Adrenal gland (tissue), 5 donors: ENCODE measurements at regions not wholly inside any gene's neighbourhood (a gene's known extent, or its start where the extent isn't known, plus 50 kb on each side); places are given as distances from the start of the nearest gene placed in this dataset.

Experiments
- CTCF ChIP-seq, 6 experiments: fragments of 450-650 bp in 4 of 6; fragments of 200-600 bp in 2 of 6; sonication (generic) in 1 of 6; IDR thresholded peaks; 1 replicate in 5 of 6; 2 replicates in 1 of 6; pipeline versions ENCODE4 v1.5.1 to v1.8.0; 2016 to 2021; ENCODE audit warnings: antibody characterized with exemption in 6 of 6, mild to moderate bottlenecking in 2 of 6, moderate library complexity in 1 of 6
- POLR2A ChIP-seq, 2 donors: fragments of 450-650 bp; IDR thresholded peaks; one replicate each; pipeline ENCODE4 v1.6.1; 2017; ENCODE audit warnings: antibody characterized with exemption in 2 of 2, mild to moderate bottlenecking in 2 of 2, moderate library complexity in 1 of 2
- donor health status: DM: no; HTN: no; CAD: no.

DNA sequence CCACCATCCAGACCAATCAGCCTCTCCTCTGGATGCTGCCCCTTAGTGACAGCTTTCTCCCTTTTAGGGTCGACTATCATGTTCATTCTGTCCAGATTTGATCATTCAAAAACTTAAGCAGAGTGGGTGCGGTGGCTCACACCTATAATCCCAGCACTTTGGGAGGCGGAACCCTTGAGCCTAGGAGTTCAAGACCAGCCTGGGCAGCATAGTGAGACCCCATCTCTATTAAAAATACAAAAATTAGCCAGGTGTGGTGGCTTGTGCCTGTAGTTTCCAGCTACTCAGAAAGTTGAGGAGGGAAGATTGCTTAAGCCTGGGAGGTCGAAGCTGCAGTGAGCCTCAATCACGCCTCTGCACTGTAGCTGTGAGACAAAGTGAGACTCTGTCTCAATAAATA lies 68.3 kb upstream of the ZCCHC2 start:
- TF ChIP-seq CTCF (IDR thresholded peaks at IDR 0.05) = no peak
- no peak for TF ChIP-seq POLR2A (IDR thresholded peaks at IDR 0.05)
